GM18520 (cell line): ENCODE measurements at regions not wholly inside any gene's neighbourhood (a gene's known extent, or its start where the extent isn't known, plus 50 kb on each side); places are given as distances from the start of the nearest gene placed in this dataset.

ENCODE experiments used
- ATAC-seq: cut with Tn5 transposase; IDR thresholded peaks from one replicate; pipeline ENCODE4 v1.9.1; 2021; ENCODE audit not compliant: unreplicated experiment

DNA sequence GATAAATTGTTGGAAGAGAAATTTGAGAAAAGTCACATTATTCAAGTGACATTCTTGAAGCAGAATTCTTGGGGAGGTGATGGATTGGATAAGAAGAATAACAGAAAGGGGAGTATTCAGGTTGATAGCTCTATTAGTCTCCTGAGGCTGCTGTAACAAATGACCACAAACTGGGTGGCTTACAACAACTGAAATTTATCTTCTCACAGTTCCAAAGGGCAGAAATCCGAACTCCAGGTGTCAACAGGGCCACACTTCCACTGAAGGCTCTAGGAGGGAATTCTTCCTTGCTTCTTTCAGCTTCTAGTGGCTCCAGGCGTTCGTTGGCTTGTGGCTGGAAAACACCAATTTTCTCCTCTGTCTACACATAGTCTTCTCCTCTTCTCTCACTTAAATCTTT is 99.8 kb downstream of the TES start:
- no peak for ATAC-seq

GRCh38 chr7:116311259-116311658 is 100.9 kb downstream of the TES start:
- ATAC-seq = no peak

DNA sequence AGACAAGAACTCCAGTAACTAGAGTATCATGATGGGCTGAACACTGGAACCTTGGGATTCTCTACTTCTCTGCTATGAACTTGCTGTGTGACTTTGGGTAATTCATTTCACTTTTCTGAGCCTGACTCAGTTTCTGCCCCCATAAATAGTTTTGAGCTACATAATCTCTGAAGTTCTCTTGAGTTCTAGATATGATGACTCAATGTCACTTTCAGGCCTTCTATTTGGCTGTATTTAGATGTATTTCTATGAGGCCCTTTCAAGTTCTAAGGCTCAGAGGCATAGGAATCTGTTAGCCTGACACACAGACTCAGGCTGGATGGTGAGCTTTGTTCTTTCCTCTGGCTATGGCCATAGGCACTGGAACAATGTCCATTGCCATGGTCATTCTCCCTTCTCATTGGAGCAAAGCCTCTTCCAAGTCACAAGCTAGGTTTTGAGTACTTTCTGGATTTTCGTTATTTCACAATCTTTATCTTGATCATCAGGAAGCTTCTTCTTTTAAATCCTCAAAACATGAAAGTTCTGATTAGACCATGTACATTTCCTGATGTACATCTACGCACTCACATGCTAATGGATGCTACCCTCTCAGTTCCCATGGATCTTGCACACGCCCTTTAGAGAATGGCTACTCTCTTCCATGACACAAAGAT is 101.6 kb downstream of the TES start:
- ATAC-seq = no peak

GRCh38 chr7:116315293-116315692 is 105.0 kb downstream of the TES start:
- ATAC-seq = no peak

DNA sequence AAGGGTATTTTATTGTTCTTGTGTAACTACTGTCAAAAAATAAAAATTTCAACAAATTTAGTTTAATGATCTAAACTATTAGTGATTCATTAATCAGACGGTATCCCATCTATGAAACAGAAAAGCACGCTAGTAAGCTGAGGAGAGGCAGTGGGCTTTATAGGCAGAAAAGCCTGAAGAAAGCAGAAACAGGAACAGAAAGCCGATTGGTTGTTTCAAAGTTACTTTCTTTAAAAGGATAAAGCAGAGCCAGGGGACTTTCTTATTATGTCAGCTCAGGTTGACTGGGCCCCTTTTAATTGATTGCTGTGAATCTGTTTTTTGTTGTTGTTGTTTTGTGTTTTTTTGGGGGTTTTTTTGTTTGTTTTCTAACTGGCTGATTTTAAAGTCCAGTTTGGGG is 105.5 kb downstream of the TES start:
- no peak for ATAC-seq

GRCh38 chr7:116316838-116317628 is 106.7 kb downstream of the TES start:
- peak; percentile 86 for ATAC-seq

DNA sequence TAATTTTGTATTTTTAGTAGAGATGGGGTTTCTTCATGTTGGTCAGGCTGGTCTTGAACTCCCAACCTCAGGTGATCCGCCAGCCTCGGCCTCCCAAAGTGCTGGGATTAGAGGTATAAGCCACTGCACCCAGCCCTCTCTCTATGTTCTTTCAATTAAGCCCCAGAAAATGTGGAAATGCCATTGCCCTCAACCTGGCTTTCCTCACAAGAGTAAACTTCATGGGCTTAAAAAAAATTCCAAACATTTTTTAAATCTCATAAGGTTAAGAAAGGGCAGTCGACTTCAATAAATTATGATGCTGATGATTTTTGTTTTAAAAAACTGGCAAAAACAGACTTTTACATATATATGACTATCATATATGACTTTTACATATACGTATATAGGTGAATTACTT is 107.6 kb downstream of the TES start:
- ATAC-seq = no peak

GRCh38 chr7:116322541-116322940 is 112.2 kb downstream of the TES start:
- ATAC-seq = no peak

- no peak for ATAC-seq
Measured at GRCh38 chr7:116324582-116324981, 114.2 kb downstream of the TES start.

DNA sequence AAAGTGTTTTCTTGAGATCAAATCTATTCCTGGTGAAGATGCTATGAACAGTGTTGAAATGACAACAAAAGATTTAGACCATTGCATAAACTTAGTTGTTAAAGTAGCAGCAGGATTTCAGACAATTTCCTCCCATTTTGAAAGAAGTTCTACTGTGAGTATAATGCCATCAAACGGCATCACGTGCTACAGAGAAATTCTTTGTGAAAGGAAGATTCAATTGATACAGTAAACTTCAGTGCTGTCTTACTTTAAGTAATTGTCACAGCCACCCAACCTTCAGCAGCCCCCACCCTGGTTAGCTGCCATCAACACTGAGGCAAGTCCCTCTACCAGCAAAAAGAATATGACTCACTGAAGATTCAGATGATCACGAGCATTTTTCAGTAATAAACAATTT is 115.2 kb downstream of the TES start:
- no peak for ATAC-seq

GRCh38 chr7:116327135-116327534 is 116.8 kb downstream of the TES start:
- no peak for ATAC-seq

GRCh38 chr7:116327752-116328151 is 117.4 kb downstream of the TES start:
- no peak for ATAC-seq

GRCh38 chr7:116328161-116328560 is 117.8 kb downstream of the TES start:
- no peak for ATAC-seq

DNA sequence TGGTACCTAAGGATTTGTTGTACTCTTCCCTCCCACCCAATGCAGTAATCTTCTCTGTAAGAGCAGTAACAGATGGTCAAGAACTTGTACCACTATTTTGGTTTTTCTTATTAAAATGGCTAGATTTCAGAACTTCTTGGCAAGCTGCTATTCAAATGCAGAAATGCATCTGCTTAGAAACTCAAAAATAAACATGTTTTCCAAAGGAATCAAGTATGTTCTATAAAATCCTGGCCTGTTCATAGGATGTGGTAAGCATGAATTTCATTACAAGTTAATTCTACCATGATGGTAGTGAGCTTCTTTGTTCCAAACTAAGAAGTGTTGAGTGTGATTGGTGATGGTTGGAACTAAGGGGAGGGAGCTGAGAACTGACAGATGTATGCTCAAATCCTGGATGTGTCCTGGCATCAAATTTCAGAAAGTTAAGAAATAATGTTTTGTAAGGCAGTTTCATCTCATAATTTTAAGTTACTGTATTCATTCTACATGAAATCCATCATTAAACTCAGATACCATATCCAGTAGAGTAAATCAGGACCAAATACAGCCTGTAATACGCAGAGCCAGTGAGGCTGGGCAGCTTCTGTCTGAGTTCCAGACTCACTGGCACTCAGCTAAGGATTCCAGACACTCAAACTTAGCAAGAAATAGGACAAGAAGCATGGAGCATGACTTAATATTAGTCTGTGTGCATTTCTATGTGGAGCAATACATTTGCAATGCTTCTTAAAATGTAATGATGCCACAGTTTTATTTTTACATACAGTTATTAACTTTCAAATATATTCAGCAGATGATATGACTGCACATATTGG is 119.6 kb downstream of the TES start:
- no peak for ATAC-seq

DNA sequence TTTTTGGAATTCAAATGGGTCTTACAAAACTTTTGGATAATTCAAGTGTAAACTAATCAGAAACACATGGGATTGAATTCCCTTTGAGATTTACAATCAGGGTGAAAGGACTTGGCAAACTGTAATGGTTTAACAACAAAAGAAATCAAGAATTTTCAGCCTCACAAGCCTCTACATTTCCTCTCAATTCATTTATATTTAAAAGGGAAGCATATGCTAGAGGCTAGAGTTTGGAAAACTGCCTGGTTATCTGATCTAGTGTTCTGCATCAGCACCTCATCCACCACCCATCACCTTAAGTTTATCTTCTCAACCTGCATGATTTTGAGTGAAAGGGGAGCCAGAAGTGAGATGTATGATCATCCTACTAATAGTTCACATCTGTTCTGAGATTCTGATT is 120.7 kb downstream of the TES start:
- ATAC-seq = no peak

- no peak for ATAC-seq
Measured at GRCh38 chr7:116332766-116333165, 122.4 kb downstream of the TES start.

GRCh38 chr7:116334555-116334954 is 124.2 kb downstream of the TES start:
- ATAC-seq = no peak

GRCh38 chr7:116337018-116337417 is 126.7 kb downstream of the TES start:
- no peak for ATAC-seq

GRCh38 chr7:116337800-116338199 is 127.5 kb downstream of the TES start:
- ATAC-seq = no peak

- no peak for ATAC-seq
Measured at GRCh38 chr7:116339564-116339963, 129.2 kb downstream of the TES start.

GRCh38 chr7:116340201-116340847 is 130.0 kb downstream of the TES start:
- no peak for ATAC-seq
